Stimulated activated CD4-positive, alpha-beta T cell treated with anti-CD3 and anti-CD28 coated beads, TNF-alpha, amount 100 ng/mL, for 24 hours (primary cell): ENCODE measurements at regions not wholly inside any gene's neighbourhood (a gene's known extent, or its start where the extent isn't known, plus 50 kb on each side); places are given as distances from the start of the nearest gene placed in this dataset.
"Not testable (repeated sequence)": the region's sequence is repeated elsewhere in the genome, so short reads cannot be mapped to it uniquely, and the experiment has no call there.

Source experiments
- DNase-seq, 3 experiments: peaks; one replicate each; pipeline ENCODE4 v3.0.0-alpha.2; 2020; ENCODE audit warnings: low read depth in 3 of 3

DNA sequence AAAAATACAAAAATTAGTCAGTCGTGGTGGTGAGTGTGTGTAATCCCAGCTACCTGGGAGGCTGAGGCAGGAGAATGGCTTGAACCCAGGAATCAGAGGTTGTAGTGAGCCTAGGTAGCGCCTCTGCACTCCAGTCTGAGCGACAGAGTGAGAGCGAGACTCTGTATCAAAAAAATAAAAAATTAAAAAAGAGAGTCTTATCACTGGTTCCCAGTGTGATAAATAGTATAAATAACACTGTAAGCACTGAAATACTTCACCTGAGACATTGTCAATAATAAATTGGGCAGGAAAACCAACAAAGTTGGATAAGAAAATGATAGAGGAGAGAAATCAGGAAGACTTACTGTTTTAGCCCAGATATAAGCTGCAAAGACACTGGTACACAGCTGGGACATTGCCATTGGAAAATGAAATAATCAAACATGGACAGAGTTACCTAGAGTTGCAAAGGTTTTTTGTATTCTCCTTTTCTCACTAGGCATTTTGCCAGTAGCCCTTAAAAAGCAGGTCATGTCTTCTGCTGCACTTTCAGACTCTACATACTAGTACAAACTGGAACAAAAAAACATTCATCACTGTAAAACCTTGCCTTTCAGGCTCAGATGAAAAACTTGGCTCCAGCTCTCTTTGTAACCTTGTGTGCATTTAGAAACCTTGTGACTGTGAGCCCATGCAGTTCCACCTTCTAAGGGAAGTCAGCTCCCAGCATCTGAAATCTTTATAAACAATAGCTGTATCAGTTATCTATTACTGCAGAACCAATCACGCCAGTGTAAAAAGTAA is 55.0 kb upstream of the PPP1R2C start:
- DNase-seq, result no peak

DNA sequence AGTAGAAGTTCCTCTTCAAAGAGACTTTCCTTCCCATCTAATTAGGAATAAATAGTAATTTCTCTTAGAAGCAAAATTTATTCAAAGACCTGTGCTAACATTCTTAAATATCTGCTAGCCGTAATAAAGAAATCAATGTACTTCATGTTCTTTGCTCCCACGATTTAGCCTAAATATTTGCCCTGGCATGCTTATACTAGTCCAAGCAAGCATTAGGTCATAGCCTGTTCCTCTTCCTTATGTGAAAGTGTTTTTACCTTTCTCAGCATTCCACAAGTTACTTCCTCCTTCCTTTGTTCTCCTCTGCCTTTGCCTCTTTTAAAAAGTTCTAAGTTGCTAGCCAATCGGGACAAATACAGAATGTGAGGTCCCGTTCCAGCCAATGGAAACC is 55.6 kb upstream of the PPP1R2C start:
- DNase-seq, result not testable (repeated sequence)

DNA sequence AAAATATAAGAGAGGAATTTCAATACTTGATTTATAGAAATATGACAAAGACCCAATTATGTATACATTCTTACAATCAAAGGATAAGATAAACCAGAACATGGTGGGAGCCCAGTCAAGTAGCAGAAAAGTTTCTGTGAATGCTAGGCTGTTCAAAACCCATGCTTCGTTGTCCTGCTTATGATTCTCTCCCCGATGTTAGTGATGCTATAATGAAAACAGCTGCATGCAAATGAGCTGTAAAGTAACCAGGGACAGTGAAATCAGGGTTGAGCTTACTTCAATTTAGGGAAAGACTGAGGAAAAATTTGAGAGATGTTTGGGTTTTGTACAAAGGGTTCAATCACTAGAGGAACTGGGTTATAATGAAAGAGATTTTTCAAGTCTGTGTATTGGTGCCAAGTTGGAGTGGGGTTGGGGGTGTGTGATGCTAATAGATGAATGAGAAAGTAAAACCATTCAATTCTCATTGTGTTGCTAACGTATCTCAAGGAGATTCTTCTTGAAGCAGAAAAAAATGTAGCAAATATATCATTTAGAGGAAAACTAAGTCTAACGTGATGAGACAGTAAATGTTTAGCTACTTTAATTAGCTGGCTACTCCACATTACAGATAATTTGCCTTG is 59.3 kb upstream of the PPP1R2C start:
- DNase-seq, result no peak

DNA sequence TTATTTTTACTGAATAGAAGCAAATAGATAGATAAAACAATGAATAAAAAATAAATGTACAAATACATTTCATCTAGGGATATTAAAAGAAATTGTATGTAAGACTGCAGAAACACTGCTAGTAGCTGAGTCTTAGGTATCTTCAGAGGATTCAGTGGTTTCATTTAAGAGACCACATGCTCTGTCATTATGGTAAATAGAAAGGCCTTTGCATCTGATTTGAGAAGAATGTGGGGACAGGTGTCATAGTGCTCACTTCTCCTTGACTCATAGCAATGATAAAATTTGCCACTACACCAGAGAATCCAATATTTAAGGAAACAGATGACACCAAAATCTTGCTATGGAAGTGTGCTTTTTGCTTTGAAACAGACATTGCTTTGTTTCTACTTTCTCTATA is 59.8 kb upstream of the PPP1R2C start:
- no peak for DNase-seq

DNA sequence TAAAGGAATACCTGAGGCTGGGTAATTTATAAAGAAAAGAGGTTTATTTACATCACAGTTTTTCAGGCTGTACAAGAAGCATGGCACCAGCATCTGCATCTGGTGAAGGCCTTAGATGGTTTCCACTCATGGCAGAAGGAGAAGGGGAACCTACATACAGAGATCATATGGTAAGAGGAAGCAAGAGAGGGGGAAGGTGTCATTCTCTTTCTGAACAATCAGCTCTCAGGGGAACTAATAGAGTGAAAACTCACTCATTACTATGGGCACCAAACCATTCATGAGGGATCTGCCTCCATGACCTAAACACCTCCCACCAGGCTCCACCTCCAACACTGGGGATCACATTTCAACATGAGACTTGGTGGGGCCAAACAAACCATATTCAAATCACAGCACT is 61.7 kb upstream of the PPP1R2C start:
- DNase-seq, result no peak

DNA sequence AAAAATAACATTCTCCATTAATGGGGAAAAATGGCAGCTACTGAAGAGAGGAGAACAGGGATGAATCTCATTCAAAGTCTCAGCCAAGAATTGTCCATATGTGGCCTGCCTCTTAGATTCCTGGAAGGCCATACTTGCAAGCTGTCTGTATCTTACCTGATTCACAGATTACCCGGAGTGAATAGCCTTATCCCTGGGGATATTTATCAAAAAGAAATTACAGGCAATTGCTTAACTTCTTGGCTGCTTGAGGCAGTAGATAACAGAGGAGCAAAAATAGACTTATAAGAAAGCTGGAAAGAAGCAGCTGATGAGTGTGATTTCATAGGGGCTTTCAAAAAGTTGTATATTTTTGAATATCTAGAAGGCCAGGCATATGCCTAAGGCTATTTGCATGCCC is 68.8 kb upstream of the PPP1R2C start:
- no peak for DNase-seq

DNA sequence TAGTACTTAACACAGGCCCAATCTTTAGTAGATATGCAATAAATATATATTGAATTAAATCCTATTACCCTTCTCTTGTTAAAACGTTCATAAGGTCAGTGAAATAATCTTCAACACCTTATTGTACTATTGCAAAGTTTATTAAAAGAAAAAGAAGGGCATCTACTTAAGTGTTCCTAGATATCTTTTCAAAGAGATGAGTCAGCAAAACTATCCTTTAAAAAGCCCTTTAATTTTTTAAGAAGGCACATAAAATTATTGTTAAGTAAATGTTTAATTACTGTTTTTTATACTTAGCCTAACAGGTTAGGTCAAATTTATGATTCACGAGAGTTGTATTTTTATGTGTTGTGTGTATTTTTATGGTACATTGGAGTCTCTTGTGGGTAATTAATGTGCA is 77.3 kb upstream of the PPP1R2C start:
- no peak for DNase-seq

DNA sequence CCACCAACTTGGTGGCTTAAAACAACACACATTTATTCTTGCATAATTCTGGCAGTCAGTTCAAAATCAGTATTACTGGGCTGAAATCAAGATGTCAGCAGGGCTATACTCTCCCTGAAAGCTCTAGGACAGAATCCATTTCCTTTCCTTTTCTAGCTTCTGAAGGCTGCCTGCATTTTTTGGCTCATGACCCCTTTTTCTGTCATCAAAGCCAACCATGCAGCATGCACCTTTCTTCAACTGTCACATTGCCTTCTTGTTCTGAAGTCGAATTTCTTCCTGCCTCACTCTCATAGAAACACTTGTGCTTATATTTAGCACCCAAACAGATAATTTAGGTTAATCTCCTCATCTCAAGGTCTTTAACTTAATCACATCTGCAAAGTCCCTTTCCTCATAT is 79.8 kb upstream of the PPP1R2C start:
- no peak for DNase-seq

DNA sequence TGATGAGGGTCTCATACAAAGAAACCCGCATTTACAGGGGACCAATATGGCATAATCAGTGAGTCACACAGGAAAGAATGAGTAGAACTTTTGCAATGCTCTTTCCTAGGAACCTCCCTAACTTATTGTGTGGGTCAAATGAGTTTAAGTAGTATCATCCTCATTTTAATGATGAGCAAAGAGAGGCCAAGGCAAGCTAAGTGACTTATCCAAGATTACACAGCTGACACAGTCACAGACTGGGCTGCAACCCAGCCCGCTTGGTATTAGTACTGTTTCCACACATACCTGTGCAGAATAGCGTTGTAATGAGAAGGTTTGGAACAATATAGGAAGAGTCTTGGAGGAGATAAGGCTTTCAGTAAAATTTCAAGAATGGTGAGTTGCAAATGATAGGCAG is 91.0 kb upstream of the PPP1R2C start:
- no peak for DNase-seq

DNA sequence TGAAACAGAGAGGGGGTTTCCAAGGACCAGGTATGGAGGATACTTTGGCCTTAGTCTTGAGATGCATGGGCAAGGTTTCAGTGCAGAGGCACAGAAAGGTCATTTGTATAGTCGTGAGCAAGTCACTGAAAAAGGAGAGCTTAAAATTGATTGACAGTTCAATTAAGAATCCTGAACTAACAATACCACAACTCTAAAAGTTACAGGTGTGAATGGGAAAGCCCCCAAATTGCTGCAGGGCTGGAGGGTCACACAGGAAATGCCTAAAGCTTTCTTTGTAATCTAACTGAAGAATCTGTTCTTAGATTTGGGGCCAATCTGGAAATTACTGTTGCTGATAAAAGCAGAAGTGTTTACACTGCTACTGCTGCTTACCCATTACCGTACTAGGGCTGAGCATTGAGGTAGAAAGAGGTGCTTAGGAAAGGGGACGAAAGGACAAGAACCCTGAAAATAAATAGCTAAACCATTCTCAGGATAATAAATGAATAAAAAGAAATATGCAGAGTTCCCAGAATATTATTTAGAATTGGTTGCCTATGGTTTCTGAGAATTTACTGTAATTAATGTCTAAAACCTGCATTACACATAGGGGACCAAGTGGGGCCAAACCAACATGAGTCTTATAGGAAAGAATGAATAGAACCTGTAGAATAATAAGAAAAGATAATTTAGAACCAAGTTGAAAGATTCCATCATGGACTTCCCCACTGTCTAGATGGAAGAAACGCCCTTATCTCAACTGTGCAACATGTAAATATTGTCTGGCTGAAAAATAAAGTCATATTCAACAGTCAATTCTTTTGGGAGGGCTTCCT is 91.9 kb upstream of the PPP1R2C start:
- DNase-seq, result no peak

DNA sequence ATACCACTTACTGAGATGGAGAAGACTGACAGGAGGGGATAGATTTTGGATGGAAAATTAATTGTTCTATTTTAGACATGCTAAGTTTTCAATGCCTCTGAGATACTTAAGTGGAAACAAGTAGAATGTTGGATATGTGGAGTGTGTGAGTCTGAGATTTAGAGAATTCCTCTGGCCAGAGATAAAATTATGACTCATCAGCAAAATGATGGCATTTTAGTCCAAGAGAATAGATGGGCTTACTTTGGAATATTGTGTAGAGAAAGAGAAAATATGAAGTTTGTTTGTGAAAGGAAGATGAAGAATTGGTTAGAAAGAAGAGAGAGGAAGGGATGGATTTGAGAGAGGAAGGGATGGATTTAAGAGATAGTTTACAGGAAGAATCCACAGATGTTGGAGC is 108.6 kb upstream of the PPP1R2C start:
- DNase-seq, result no peak

DNA sequence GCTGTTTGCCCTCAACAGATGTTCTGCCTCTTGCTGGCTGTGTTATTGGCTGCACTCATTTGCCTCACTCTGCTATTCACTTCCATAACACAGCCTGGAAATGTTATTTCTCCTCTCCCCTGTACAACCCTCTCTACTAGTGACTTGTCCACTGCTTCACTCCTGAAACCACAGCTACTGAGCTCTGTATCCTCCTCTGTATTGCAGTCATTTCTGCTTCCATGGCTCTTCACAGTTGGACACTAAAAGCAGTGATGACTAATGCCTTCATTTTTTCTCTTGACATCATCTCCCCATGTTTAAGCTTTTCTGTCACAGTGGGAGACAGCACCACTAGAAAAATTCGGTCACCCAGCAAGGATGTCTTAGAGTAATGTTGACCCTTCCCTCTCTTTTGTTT is 123.0 kb upstream of the PPP1R2C start:
- DNase-seq, result no peak

DNA sequence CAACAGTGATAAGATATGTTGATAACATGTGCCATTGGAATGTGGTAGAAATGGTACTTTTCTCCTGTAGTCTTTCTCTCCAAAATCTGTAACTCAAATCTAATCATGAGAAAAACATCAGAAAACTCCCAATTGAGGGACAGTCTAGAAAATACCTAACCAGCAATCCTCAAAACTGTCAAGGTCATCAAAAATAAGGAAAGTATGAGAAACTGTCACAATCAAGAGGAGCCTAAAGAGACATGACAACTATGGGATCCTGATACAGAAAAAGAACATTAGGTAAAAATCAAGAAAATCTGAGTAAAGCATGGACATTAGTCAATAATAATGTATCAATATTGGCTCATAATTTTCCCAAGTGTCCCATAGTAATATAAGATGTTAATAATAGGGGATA is 124.5 kb upstream of the PPP1R2C start:
- no peak for DNase-seq

DNA sequence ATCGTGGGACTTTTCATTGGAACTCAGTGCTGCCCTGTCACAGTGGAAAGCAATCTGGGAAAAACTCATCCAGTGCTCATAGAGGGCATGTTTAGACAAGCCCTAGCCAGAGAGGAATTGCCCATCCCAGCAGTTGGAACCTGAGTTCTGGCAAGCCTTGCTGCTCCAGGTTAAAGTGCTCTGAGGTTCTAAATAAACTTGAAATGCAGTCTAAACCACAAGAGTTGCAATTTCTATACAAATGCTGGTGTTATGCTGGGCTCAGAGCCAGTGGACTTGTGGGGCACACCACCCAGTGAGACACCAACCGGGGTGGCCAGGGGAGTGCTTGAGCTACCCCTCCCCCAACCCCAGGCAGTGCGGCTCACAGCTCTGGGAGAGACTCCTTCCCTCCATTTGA is 142.8 kb upstream of the PPP1R2C start:
- DNase-seq, result no peak

DNA sequence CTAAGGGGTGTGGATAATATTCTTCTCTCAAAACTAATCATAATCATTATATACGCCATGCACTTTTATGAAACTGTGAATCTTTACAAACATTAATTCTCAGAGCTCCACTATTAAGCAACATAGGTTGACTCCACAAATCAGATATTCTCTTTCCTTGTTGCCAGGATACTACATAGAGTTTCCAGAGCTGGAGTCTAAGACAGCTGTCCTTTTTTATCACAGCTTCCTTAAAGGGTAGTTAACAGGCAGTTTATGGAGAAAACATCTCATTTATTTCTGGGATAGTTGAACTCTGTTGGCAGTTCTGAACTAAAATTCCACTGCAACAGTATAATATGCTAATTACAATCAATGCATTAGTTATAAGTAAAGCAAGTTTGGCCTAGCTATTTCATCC is 152.1 kb upstream of the PPP1R2C start:
- DNase-seq, result no peak

DNA sequence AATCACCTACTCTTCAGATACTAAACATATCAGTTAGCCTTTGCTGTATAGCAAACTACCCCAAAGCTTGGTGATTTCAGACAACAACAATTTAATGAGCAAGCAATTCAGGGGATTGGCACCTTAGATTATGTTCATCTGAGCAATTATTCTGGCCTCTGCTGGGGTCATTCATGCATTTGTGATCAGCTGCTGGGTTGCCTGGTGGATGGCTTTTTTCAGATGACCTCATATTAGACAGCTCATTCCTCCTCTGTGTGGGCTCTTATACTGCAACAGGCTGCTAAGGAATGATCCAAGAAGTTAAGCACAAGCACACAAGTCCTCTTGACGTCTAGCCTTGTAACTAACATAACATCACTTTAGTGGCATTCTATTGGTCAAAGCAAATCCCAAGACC is 153.0 kb upstream of the PPP1R2C start:
- DNase-seq, result no peak

DNA sequence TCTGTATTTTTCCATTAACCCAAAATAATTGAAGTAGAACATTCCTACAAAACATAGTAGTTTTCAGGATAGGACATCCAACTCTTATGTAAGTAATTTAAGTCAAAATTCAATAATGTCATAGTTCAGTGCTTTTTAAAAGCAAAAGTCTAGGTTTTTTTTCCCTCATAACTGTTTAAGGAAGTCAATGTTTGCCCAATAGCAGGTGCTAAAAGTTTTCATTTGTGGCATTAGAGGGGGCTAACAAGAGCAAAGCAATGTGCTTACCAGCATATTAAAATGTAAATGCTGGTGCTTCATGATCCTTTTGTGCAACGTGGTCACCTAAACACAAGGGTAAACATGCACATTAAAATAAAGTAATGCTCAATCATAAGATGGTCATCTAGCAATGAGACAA is 155.2 kb upstream of the PPP1R2C start:
- no peak for DNase-seq

DNA sequence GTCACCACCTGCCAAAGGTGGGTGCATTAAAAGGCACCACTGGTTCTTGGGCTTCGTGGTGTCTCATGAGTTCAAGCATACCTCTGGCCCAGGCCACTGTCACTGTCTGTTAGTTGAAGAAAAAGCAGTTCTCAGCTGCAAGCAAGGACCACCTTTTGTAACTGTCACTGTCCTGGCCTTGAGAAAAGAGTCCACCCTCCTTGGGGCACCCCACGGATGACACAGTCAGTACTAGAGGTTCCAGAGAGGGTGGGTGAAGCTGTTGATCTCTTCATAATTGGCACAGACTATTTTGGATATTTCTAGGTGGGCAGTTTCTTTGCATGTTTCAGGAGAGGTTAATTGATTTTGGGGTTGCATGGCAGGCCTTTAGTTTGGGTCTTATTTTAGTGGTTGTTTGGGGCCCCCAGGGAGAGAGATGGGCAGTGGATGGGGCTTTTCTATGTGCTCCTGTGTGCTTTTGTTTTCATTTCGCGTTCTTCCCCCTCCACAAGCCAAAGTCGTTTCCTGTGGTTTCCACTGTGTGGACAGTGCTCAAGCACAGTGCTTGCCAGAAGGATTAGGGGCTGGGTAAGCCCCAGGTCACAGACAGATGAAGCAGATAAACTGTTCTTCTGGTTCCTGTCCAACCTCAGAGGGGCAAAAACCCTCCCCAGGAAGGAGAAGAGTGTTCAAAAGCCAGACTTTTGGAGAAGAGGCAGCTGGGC is 156.2 kb upstream of the PPP1R2C start:
- no peak for DNase-seq

DNA sequence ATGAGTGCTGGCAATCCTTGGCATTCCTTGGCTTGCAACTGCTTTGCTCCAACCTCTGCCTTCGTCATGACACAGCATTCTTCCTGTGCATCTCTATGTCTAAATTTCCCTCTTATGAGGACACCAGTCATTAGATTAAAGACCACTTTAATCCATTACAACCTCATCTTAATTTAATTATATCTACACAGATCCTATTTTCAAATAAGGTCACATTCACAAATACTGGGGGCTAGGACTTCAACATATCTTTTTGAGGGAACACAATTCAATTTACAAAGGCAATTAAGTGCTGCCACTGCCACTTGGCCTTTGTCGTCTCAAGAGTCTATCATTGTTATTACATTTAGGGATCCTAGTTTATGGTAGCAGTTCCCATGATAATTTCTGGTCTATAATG is 163.7 kb upstream of the PPP1R2C start:
- DNase-seq, result no peak

DNA sequence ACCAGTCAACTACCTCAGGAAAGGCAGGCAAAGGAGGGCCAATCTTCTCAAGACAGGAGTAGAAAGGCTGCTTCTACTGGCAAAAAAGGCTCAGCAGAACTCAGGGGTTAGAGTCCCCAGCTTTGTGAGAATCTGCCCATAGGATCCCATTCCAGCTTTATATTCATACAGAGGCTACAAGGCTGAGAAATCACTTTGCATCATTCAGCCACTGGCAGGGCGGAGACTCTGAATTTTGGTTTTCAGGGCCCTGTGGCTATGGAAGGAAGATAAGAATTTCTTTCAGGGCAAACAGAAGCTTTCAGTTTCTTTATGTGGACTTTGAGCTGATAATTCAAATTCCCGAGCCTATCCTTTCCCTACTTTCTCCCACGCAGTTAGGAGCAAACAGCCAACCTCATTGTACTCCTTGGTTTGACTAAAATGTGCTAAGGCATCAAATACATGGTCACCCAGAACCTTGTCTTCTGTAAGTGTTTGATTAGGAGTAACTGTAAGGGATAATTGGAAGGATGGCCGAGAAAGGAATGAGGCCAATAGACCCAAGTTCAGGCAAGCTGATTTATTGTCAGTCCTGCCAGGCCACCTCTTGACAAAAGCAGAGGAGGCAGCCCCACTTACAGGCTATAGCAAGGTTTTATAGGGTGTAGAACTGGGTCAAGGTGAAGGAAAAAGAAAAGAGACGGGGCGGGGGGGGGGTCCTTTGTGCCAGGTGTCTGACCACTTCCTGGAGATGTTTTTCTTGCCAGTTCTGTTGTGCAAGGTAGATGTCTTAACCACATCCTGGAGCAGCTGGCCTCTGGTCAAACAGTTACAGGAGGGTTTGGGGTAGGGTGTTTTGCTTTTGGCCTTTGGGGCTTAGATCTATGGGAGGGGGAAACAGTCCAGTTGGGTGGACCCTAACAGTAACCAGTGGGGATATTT is 165.3 kb upstream of the PPP1R2C start:
- DNase-seq, result no peak

DNA sequence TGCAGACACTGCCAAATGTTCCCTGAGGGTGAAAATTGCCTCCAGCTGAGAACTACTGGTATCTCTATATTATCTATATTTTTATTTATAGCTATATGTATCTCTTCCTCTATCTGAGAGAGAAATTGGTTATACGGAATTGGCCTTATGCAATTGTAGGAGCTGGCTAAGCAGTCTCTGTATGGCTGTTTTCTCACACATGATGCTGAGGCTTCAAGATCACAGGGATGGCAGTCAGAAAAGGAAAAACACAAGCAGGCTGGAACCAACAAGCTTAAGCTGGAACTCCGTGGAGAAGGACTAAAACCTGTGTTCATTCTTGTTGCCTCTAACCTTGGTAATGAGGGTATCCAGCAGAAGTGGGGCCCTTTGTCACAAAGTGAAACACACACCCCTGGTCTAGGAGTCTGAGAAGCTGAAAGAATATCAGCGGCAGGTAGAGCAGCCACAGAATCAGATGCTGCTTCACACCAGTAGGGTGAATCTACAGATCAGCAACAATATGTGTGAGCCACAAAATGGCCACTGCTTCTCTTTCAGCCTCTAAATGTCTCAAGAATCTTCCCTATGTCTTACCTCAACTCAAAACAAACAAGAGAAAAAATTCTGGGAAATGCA is 166.5 kb upstream of the PPP1R2C start:
- DNase-seq, result no peak
